Heart left ventricle (tissue), 16 donors: ENCODE measurements at regions not wholly inside any gene's neighbourhood (a gene's known extent, or its start where the extent isn't known, plus 50 kb on each side); places are given as distances from the start of the nearest gene placed in this dataset.

Experiments used
- ATAC-seq, 4 donors: fragments of 200-7000 bp; cut with Tn5 transposase; one replicate each; pipeline ENCODE4 v1.9.1; 2020 to 2022; ENCODE audit warnings: moderate library complexity in 4 of 4, mild to moderate bottlenecking in 3 of 4, moderate number of reproducible peaks in 1 of 4
- DNase-seq, 5 donors: peaks; one replicate each; pipeline ENCODE4 v3.0.0-alpha.2; 2020
- H3K27ac ChIP-seq, 12 donors: fragments of 200-600 bp; sonication (generic) in 4 of 12; one replicate each; pipeline versions ENCODE4 v1.5.0 to v1.8.0; 2016 to 2022; ENCODE audit warnings: mild to moderate bottlenecking in 2 of 12
- H3K27me3 ChIP-seq, 9 donors: fragments of 200-600 bp; sonication (generic) in 2 of 9; one replicate each; pipeline versions ENCODE4 v1.5.1 to v1.8.0; 2016 to 2022; ENCODE audit warnings: mild to moderate bottlenecking in 3 of 9
- H3K36me3 ChIP-seq, 9 donors: fragments of 200-600 bp; sonication (generic) in 2 of 9; one replicate each; pipeline versions ENCODE4 v1.5.0 to v1.8.0; 2018 to 2022; ENCODE audit warnings: mild to moderate bottlenecking in 2 of 9
- H3K4me1 ChIP-seq, 12 donors: fragments of 200-600 bp; sonication (generic) in 4 of 12; one replicate each; pipeline versions ENCODE4 v1.5.0 to v1.8.0; 2016 to 2022; ENCODE audit warnings: mild to moderate bottlenecking in 3 of 12
- H3K4me3 ChIP-seq, 12 donors: fragments of 200-600 bp; sonication (generic) in 4 of 12; one replicate each; pipeline versions ENCODE4 v1.5.0 to v1.8.0; 2017 to 2022; ENCODE audit warnings: mild to moderate bottlenecking in 9 of 12, moderate library complexity in 4 of 12
- H3K9me3 ChIP-seq, 12 donors: fragments of 200-600 bp; sonication (generic) in 4 of 12; one replicate each; pipeline versions ENCODE4 v1.5.0 to v1.8.0; 2016 to 2022; ENCODE audit warnings: mild to moderate bottlenecking in 1 of 12
- POLR2A ChIP-seq, 2 donors: fragments of 450-650 bp; IDR thresholded peaks; one replicate each; pipeline ENCODE4 v1.6.1; 2017; ENCODE audit warnings: antibody characterized with exemption in 2 of 2, mild to moderate bottlenecking in 2 of 2, moderate library complexity in 2 of 2
- WGBS, 4 donors: extraction: QIAGEN DNeasy Blood & Tissue Kit in 2 of 4; methylation state at CpG; one replicate each; pipeline versions ENCODE4 v1.1.5 to v1.1.7; 2013 to 2018; 5-methylcytosine and 5-hydroxymethylcytosine counted together
- intact Hi-C, 10 donors: fragments of 100-400 bp; cut with DNase I; formaldehyde crosslinking; loops; one replicate each; pipeline versions ENCODE4 v1.11.1 to v1.14.2; 2022
- TF ChIP-seq, protein P1 (sequence below), 12 donors: fragments of 200-600 bp; sonication (generic) in 4 of 12; IDR thresholded peaks; one replicate each; pipeline versions ENCODE4 v1.5.0 to v1.8.0; 2018 to 2022; ENCODE audit warnings: antibody characterized with exemption in 12 of 12, mild to moderate bottlenecking in 5 of 12
- donor health status: ischemic (EF 13 %, LVEDD 7.1; RV severe dilation, severe dysfunction).
- donor health status: healthy with polysubstance abuse.
- donor health status: DM: no; HTN: yes; CAD: no.
- donor health status: DM: no; HTN: no; CAD: no.
- donor health status: ischemic (EF 25% LVEDD 6.9; RV normal size, moderate dysfunction).
- donor health status: ischemic (EF 25% LVEDD 5.7; RV mildly dilated, moderate dysfunction).
- donor health status: healthy.
- donor health status: DM: yes; HTN: yes; CAD: no.
- donor health status: ischemic (EF 35%, LVEDD 5.7; RV mildly dilated, moderate dysfunction).
- donor health status: nonischemic (EF 11% LVEDD 7.7; RV severe dilation, severe dysfunction).
- donor health status: DM: yes; HTN: yes; CAD: no.
- donor health status: PGD.
- donor health status: ischemic (EF 29% LVEDD 5.4; RV normal size, mild dysfunction).
- donor health status: nonischemic (EF 23%, LVEDD 6.1; RV moderate dilation, normal function).

DNA sequence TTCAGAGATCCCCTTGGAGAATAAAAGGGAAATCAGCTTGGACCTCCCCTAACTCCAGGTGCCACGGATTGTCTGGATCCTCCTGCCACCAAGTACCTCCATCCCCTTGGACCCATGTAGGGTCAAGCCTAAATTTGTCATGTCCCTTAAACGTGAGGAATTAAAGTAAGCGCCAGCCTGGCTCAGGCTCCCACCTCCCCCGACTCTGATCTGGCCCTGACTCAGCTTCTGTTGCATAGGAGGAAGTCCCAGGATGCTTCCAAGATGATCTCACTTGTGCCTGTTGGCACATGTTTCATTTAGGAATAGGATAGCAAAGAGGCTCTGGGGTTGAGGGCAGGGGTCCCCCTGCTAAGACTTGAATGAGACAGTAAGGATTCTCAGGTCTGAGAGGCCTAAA lies 231.9 kb upstream of the JUN start:
- H3K27me3 ChIP-seq = no peaks in the 10 kb centered on the region

DNA sequence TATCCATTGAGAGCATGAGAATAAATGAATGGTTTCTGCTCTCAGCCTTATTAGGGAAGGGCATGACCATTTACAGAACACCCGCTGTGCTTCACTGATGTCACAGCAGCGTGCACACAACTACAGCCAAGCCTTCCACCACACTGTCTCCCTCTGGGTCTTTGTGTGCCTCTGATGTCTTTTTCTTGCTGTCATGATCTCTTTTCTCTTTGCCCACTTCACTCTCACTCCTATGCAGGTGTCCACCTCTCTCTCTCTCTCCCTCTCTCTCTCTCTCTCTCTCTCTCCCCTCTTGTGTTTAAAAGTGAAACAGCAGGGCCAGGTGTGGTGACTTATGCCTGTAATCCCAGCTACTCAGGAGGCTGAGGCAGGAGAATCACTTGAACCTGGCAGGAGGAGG lies 232.5 kb upstream of the JUN start:
- H3K9me3 ChIP-seq = peaks cover 0 to 8% (median 0%) of the 10 kb centered on the region in 12 donors
- no peak overlapping the region for H3K27ac ChIP-seq
- no peaks in the 10 kb centered on the region for H3K27me3 ChIP-seq
- ATAC-seq = no peak
- 93 to 98% (median 95%) methylated on average over 2 of the region's 2 CpGs for WGBS, 4 donors
- H3K36me3 ChIP-seq = no peaks in the 10 kb centered on the region
- TF ChIP-seq POLR2A (IDR thresholded peaks at IDR 0.05) = no peak
- TF ChIP-seq, protein P1, sequence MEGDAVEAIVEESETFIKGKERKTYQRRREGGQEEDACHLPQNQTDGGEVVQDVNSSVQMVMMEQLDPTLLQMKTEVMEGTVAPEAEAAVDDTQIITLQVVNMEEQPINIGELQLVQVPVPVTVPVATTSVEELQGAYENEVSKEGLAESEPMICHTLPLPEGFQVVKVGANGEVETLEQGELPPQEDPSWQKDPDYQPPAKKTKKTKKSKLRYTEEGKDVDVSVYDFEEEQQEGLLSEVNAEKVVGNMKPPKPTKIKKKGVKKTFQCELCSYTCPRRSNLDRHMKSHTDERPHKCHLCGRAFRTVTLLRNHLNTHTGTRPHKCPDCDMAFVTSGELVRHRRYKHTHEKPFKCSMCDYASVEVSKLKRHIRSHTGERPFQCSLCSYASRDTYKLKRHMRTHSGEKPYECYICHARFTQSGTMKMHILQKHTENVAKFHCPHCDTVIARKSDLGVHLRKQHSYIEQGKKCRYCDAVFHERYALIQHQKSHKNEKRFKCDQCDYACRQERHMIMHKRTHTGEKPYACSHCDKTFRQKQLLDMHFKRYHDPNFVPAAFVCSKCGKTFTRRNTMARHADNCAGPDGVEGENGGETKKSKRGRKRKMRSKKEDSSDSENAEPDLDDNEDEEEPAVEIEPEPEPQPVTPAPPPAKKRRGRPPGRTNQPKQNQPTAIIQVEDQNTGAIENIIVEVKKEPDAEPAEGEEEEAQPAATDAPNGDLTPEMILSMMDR (IDR thresholded peaks at IDR 0.05) = no peak
- peaks cover 6 to 73% (median 40%) of the 10 kb centered on the region in 12 donors for H3K4me1 ChIP-seq
- H3K4me3 ChIP-seq = no peak overlapping the region
- intact Hi-C loops = loop anchor here in 5 of 10 donors (5.0 to 10.0 kb wide), 5 partner anchors 41 to 232 kb away; partner anchors contain the start of gene JUN (in 1 of the 5)
- no peak for DNase-seq

More for the DNA sequence above, 231.9 kb upstream of the JUN start:
- Histone ChIP-seq H3K9me3 (peaks cover 0 to 8% (median 0%) of the 10 kb centered on the region in 12 donors), H3K4me1 (peaks cover 6 to 66% (median 39%) of the 10 kb centered on the region in 12 donors), H3K36me3 (no peaks in the 10 kb centered on the region), H3K27ac (no peak overlapping the region), H3K4me3 (no peak overlapping the region)
- no peak for ATAC-seq
- WGBS, 4 donors = 31 to 38% (median 34%) methylated on average over 4 of the region's 4 CpGs
- no peak for TF ChIP-seq POLR2A (IDR thresholded peaks at IDR 0.05)
- TF ChIP-seq, protein P1 (IDR thresholded peaks at IDR 0.05) = no peak
- intact Hi-C loops = loop anchor here in 5 of 10 donors (5.0 to 10.0 kb wide), 5 partner anchors 42 to 231 kb away; partner anchors contain the start of gene JUN (in 1 of the 5)
- DNase-seq = no peak

DNA sequence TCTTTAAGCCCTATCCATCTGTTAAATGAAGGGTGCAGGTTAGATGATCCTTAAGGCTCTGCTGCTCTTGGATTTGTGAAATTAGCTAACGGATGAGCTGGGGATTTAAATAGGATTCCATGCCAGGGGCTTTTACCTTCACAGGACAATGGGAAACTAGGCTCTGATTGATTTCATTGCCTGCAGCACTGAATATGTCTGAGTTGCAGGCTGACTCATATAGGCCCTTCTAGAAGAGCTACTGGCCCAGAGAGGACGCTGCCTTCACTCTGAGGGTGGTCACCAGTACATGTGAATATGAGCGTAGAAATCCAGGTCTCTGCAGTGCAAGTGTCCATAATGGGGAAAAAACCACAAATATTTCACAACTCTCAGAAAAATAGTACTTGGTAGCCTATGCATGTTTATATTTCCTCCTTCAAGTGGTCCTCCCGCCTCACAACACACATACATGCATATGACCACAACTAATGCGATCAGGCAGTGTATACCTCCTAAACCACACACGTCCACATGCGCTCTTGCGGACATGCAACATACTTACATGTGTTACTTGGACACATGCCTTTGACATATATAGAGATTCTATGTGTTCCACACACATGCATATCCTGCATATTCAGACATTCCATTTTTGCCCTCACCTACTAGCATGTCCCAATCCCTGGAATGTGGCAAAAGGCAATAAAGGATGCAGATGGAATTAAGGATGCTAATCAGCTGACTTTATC lies 233.8 kb upstream of the JUN start:
- peaks cover 5 to 75% (median 39%) of the 10 kb centered on the region in 12 donors for H3K4me1 ChIP-seq
- no peak for TF ChIP-seq POLR2A (IDR thresholded peaks at IDR 0.05)
- TF ChIP-seq, protein P1 (IDR thresholded peaks at IDR 0.05) = no peak
- WGBS, 4 donors = 81 to 96% (median 90%) methylated on average over 8 of the region's 8 CpGs
- ATAC-seq (no peak), DNase-seq (no peak)
- H3K27ac ChIP-seq = peak overlapping the region in 1 of 12 donors; percentile 82
- H3K36me3 ChIP-seq = no peaks in the 10 kb centered on the region
- peaks cover 0 to 8% (median 0%) of the 10 kb centered on the region in 12 donors for H3K9me3 ChIP-seq
- no peaks in the 10 kb centered on the region for H3K27me3 ChIP-seq
- no peak overlapping the region for H3K4me3 ChIP-seq
- intact Hi-C loops = loop anchor here in 5 of 10 donors (2.0 to 10.0 kb wide), 6 partner anchors 40 to 233 kb away; partner anchors contain the start of gene JUN (in 2 of the 5)

DNA sequence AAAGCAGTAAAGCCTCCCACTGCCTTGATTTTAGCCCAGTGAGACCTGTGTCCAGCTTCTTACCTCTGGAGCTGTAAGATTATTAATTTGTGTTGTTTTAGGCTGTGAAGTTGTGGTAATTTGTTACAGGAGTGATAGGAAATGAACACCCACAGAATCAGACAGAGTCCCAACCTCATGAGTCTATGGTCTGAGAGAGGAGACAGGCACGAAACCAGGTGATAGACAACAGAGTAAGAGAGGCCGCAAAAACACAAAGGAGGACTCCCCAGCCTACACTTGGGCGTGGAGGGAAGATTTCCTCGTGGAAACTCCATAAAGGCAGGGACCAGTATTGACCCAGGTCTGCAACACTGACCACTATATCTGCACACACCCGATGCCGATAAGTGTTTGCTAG lies 234.6 kb upstream of the JUN start:
- Histone ChIP-seq H3K27me3 (no peaks in the 10 kb centered on the region), H3K4me3 (no peak overlapping the region), H3K36me3 (no peaks in the 10 kb centered on the region), H3K27ac (peak overlapping the region; percentile 52 to 93 (median 80)), H3K9me3 (peaks cover 0 to 8% (median 0%) of the 10 kb centered on the region in 12 donors), H3K4me1 (peaks cover 0 to 68% (median 31%) of the 10 kb centered on the region in 12 donors)
- WGBS, 4 donors = 71 to 84% (median 76%) methylated on average over 6 of the region's 6 CpGs
- peak in 1 of 4 donors; percentile 14 for ATAC-seq
- no peak for TF ChIP-seq POLR2A (IDR thresholded peaks at IDR 0.05)
- TF ChIP-seq, protein P1 (IDR thresholded peaks at IDR 0.05) = no peak
- DNase-seq = no peak
- intact Hi-C loops = loop anchor here in 5 of 10 donors (2.0 to 10.0 kb wide), 6 partner anchors 39 to 234 kb away; partner anchors contain the start of gene JUN (in 2 of the 5)
